ENCODE measurements at regions not wholly inside any gene's neighbourhood (a gene's known extent, or its start where the extent isn't known, plus 50 kb on each side); places are given as distances from the start of the nearest gene placed in this dataset.

GRCh38 chr3:194806991-194807630 lies 121.4 kb downstream of the FAM43A start:
- DNase-seq, result no peak

GRCh38 chr3:194808640-194809097 lies 123.0 kb downstream of the FAM43A start:
- no peak for DNase-seq

- no peak for DNase-seq
Measured at GRCh38 chr3:194809382-194809781, 123.7 kb downstream of the FAM43A start.

- DNase-seq, result no peak
Measured at GRCh38 chr3:194810076-194810475, 124.4 kb downstream of the FAM43A start.

GRCh38 chr3:194811118-194811517 lies 125.4 kb downstream of the FAM43A start:
- no peak for DNase-seq

GRCh38 chr3:194812176-194812575 lies 126.5 kb downstream of the FAM43A start:
- DNase-seq, result no peak

GRCh38 chr3:194814878-194815357 lies 129.2 kb downstream of the FAM43A start:
- DNase-seq, result no peak

GRCh38 chr3:194816748-194817591 lies 131.3 kb downstream of the FAM43A start:
- DNase-seq, result no peak

- no peak for DNase-seq
Measured at GRCh38 chr3:194817592-194817930, 131.9 kb downstream of the FAM43A start.

GRCh38 chr3:194817936-194818335 lies 132.3 kb downstream of the FAM43A start:
- no peak for DNase-seq

- DNase-seq, result no peak
Measured at GRCh38 chr3:194824100-194824499, 138.4 kb downstream of the FAM43A start.

GRCh38 chr3:194824701-194825111 lies 139.0 kb downstream of the FAM43A start:
- DNase-seq, result no peak

GRCh38 chr3:194826594-194826993 lies 140.9 kb downstream of the FAM43A start:
- no peak for DNase-seq

GRCh38 chr3:194827486-194827885 lies 141.8 kb downstream of the FAM43A start:
- DNase-seq, result no peak

GRCh38 chr3:194828116-194828515 lies 142.4 kb downstream of the FAM43A start:
- no peak for DNase-seq

- no peak for DNase-seq
Measured at GRCh38 chr3:194828926-194829325, 143.2 kb downstream of the FAM43A start.

GRCh38 chr3:194830401-194830800 lies 144.7 kb downstream of the FAM43A start:
- DNase-seq, result no peak

GRCh38 chr3:194830978-194831377 lies 145.3 kb downstream of the FAM43A start:
- no peak for DNase-seq

- no peak for DNase-seq
Measured at GRCh38 chr3:194832346-194833104, 146.8 kb downstream of the FAM43A start.

GRCh38 chr3:194833114-194833910 lies 147.6 kb downstream of the FAM43A start:
- DNase-seq, result no peak

GRCh38 chr3:194836661-194837060 lies 151.0 kb downstream of the FAM43A start:
- no peak for DNase-seq

GRCh38 chr3:194837457-194838127 lies 151.9 kb downstream of the FAM43A start:
- no peak for DNase-seq

All from NCI-H524 treated with DMSO at 0.1 percent for 48 hours (cell line).